NOMO-1 treated with dmso at 0.1 percent for 144 hours (cell line): ENCODE measurements at regions not wholly inside any gene's neighbourhood (a gene's known extent, or its start where the extent isn't known, plus 50 kb on each side); places are given as distances from the start of the nearest gene placed in this dataset.
"Not testable (repeated sequence)": the region's sequence is repeated elsewhere in the genome, so short reads cannot be mapped to it uniquely, and the experiment has no call there.

Experiments used
- DNase-seq: peaks from one replicate; lab custom pipeline; 2025; ENCODE audit not compliant: unreplicated experiment; lab: John Stamatoyannopoulos, UW

DNA sequence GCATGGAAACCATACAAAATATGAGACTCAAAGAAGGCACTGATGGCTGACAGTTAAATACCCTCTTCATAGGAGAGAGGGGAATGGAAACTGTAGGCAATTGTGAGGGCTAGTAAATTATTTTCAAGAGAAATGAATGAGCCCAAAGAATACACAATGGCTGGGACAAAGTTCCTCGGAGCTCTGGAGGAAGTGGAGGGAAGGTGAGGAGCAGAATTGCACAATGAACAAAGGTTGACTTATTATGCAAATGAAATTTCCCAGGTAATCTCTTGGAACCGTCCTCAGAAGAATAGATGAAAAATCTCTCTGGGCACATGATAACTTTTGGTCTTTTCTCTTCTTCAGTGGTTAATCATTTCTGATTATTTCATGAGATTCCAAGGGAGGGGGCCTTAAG lies 202.6 kb upstream of the VCX start:
- no peak for DNase-seq

GRCh38 chrX:7638078-7638710 lies 204.8 kb upstream of the VCX start:
- no peak for DNase-seq

- DNase-seq, result no peak
Observed at GRCh38 chrX:7637066-7637465, 205.9 kb upstream of the VCX start.

- no peak for DNase-seq
Observed at GRCh38 chrX:7635604-7636003, 207.4 kb upstream of the VCX start.

- no peak for DNase-seq
Observed at GRCh38 chrX:7620560-7620959, 222.4 kb upstream of the VCX start.

DNA sequence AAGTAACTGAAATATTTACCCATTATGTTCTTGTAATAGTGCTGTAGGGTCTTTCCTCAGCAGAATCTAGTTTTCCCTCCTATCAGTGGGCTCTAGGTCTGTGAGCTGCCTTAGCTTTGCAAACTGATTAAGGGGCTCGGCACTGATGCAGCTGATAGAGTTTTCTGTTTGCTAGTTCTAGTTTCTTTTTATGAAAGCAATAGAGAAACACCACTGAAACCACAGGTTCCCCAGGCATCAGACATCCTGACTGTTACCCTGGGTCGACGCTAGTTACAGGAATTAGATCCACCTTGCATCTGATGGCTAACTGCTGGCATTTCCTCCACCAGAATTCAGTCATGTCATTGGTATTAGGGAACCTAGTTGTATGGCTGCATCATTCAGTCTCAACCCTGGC lies 225.0 kb upstream of the VCX start:
- no peak for DNase-seq

DNA sequence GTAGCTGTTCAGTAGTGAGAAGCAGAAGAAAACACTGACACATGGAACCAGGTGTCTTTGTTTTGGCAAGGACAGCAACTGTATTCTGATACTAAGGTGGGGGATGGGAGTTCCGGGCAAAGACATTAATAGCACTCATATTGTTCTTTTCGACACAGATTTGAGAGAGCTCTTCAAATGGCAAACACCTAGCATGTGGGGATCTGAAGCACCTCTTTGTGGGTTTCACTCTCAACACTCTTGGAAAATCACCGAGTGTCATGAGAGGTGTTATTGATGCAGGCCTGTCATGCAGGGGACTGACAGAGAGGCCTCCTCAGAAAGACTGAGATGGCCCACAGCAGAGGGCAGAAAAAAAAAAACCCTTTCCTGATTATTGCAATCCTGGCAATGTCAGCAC lies 228.4 kb upstream of the VCX start:
- DNase-seq, result no peak

DNA sequence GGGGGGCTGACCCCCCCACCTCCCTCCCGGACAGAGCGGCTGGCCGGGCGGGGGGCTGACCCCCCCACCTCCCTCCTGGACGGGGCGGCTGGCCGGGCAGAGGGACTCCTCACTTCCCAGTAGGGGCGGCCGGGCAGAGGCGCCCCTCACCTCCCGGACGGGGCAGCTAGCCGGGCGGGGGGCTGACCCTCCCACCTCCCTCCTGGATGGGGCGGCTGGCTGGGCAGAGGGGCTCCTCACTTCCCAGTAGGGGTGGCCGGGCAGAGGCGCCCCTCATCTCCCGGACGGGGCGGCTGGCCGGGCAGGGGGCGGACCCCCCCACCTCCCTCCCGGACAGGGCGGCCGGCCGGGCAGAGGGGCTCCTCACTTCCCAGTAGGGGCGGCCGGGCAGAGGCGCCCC lies 234.3 kb upstream of the VCX start:
- DNase-seq, result not testable (repeated sequence)

- no peak for DNase-seq
Observed at GRCh38 chrX:7606039-7606652, 236.8 kb upstream of the VCX start.

DNA sequence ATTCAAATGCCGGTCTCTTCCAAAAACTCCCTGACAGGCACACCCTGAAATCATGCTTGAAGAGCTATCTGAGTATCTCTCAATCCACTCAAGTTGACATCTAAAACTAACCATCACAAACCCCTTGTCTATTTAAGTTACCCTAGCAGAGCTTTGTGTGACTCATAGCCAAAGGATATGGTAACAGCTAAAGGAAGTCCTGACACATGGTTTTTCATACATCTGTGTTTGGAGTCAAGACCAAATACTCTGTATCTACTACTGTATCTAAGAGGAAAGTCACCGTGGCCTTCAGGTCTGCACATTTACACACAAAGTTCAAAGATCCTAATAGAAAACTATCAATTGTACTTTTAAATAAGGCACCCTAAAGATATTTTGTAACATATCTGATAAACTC lies 239.6 kb upstream of the VCX start:
- no peak for DNase-seq

GRCh38 chrX:7596822-7597221 lies 246.1 kb upstream of the VCX start:
- DNase-seq, result no peak

- not testable (repeated sequence) for DNase-seq
Observed at GRCh38 chrX:7593370-7593769, 249.6 kb upstream of the VCX start.

GRCh38 chrX:7586126-7586525 lies 256.8 kb upstream of the VCX start:
- no peak for DNase-seq

GRCh38 chrX:7582191-7582590 lies 260.8 kb upstream of the VCX start:
- DNase-seq, result no peak

DNA sequence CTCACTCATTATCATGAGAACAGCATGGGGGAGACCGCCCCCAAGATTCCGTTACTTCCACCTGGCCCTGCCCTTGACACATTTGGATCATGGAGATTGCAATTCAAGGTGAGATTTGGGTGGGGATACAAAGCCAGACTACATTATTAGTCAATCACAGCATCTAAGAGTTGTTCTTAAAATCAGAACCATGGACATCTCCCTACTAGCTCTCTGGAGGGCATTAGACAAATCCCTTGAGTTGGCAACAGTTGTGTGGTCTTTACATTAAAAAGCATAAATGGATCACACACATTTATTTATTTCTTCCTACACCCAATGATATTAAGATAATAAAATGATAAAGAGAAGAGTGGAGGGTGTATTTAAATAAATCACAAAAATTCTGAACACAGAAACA lies 262.8 kb upstream of the VCX start:
- no peak for DNase-seq

- DNase-seq, result no peak
Observed at GRCh38 chrX:7574325-7574724, 268.6 kb upstream of the VCX start.

DNA sequence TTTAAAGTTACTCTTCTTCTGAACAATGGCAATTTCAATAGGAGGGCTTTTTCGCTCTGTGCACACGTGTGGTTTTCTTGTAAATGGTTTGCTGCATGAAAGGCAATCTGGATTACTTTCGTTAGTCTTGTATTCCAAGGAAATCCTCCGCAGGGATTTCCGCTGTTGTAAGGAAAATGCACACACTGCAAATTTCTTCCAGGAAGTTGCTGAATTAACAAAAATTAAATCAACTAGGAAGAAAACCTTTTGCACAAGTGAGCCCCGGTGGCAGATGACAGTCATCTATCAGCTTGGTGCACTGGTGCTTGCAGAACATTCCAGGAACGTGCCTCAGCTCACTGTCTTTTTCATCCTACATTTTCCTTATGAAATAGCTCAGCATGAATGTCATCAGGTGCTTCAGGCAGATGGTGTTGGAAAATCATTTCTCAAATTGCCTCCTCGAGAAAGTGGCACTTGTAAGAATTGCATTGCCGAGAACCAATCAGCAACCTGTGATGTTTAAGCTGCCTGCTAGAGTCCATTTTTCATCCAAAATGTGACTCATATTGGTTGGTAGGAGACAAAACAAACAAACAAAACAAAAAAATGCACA lies 272.4 kb upstream of the VCX start:
- no peak for DNase-seq

DNA sequence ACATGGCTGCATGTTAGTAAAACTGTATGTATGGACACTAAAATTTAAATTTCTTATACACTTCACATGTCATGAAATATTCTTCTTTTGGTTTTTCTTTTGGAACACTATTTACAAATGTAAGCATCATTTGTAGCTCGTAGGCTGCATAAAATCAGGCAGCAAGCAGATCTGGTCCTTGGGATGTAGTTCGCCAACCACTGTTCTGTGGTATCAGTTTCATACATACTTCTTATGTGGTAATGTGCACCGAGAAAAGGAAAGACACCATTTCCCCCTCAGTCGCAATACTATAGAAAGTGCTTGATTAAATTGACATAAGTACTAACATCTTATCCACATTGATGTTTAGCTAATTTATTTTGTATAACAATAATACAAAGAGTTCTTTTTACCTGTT lies 274.4 kb upstream of the VCX start:
- no peak for DNase-seq

- DNase-seq, result no peak
Observed at GRCh38 chrX:7568130-7568529, 274.8 kb upstream of the VCX start.

- DNase-seq, result no peak
Observed at GRCh38 chrX:7552760-7553159, 290.2 kb upstream of the VCX start.

DNA sequence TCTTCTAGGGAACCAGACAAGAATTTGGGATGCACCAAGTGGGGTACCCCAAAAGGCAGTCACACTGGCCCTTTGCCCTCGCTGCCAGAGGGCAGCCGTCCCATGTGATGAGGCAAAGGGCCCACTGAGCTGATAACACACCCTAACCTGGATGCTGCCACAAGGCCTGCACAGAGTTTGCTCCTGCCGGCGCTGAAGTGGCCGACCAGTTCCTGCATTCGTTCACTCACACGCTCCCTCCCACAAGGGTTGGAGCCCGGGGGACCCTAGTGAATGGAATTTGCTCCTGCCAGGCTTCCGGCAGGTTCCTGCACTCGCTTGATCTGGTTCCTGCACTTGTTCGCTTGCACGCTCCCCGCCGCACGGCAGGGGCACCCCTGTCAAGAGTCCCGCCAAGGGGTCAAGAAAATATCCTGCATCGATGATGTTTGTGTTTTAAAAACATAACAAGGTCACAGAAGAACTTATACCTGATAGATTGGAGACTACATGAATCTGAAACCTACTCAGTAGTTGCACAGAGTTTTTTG lies 296.4 kb upstream of the VCX start:
- DNase-seq, result no peak

GRCh38 chrX:7545564-7545963 lies 297.4 kb upstream of the VCX start:
- DNase-seq, result no peak
